ENCODE measurements at regions not wholly inside any gene's neighbourhood (a gene's known extent, or its start where the extent isn't known, plus 50 kb on each side); places are given as distances from the start of the nearest gene placed in this dataset.

GRCh38 chr18:78303519-78304191 lies 676.0 kb upstream of the SALL3 start:
- no peak for TF ChIP-seq CTCF (IDR thresholded peaks at IDR 0.05; ENCODE audit: low read depth, low read length, poor library complexity, severe bottlenecking)
- TF ChIP-seq EZH2phosphoT487 (IDR thresholded peaks at IDR 0.05; ENCODE audit: borderline replicate concordance, low read length) = no peak
